DND-41 (cell line): ENCODE measurements at regions not wholly inside any gene's neighbourhood (a gene's known extent, or its start where the extent isn't known, plus 50 kb on each side); places are given as distances from the start of the nearest gene placed in this dataset.

Source experiments
- CTCF ChIP-seq: IDR thresholded peaks from 2 replicates; pipeline ENCODE4 v1.5.1; 2012; ENCODE audit warnings: borderline replicate concordance, low read length, moderate library complexity, mild to moderate bottlenecking; ENCODE audit not compliant: poor library complexity, severe bottlenecking; ENCODE audit errors: extremely low read depth
- EZH2 ChIP-seq: IDR thresholded peaks from 3 replicates; pipeline ENCODE4 v1.6.1; 2012; ENCODE audit warnings: borderline replicate concordance, low read depth, mild to moderate bottlenecking, moderate library complexity, low read length, inconsistent platforms; ENCODE audit not compliant: severe bottlenecking

GRCh38 chr12:31220633-31221550 is 105.1 kb downstream of the SINHCAF start:
- TF ChIP-seq EZH2 (no peak), CTCF (no peak)
